ENCODE measurements at regions not wholly inside any gene's neighbourhood (a gene's known extent, or its start where the extent isn't known, plus 50 kb on each side); places are given as distances from the start of the nearest gene placed in this dataset.

GRCh38 chrX:142084611-142085010 lies 120.5 kb downstream of the MAGEC2 start:
- ATAC-seq = no peak
- CTCF ChIA-PET = no interaction called here

GRCh38 chrX:142076633-142077032 lies 128.5 kb downstream of the MAGEC2 start:
- CTCF ChIA-PET = no interaction called here
- no peaks in the 10 kb centered on the region for H3K36me3 Mint-ChIP-seq (ENCODE audit: low read depth)
- no peak for ATAC-seq
- H3K4me1 Mint-ChIP-seq (ENCODE audit: low read depth) = no peaks in the 10 kb centered on the region
- H3K9me3 Mint-ChIP-seq = no peaks in the 10 kb centered on the region
- no peak for TF ChIP-seq CTCF (IDR thresholded peaks at IDR 0.05)
- H3K27me3 Mint-ChIP-seq = no peaks in the 10 kb centered on the region
- DNase-seq = no peak
- no peak overlapping the region for H3K27ac Mint-ChIP-seq
- no peak overlapping the region for H3K4me3 Mint-ChIP-seq
- intact Hi-C loops (cut with micrococcal nuclease) = no loop called here
- POLR2A ChIA-PET = no interaction called here

More at GRCh38 chrX:142084611-142085010, 120.5 kb downstream of the MAGEC2 start:
- intact Hi-C loops (cut with micrococcal nuclease) = no loop called here
- no peaks in the 10 kb centered on the region for H3K9me3 Mint-ChIP-seq
- no peaks in the 10 kb centered on the region for H3K27me3 Mint-ChIP-seq
- DNase-seq = no peak
- no peaks in the 10 kb centered on the region for H3K4me1 Mint-ChIP-seq (ENCODE audit: low read depth)
- POLR2A ChIA-PET = no interaction called here
- no peaks in the 10 kb centered on the region for H3K36me3 Mint-ChIP-seq (ENCODE audit: low read depth)
- no peak overlapping the region for H3K4me3 Mint-ChIP-seq
- no peak overlapping the region for H3K27ac Mint-ChIP-seq
- TF ChIP-seq CTCF (IDR thresholded peaks at IDR 0.05) = no peak

GRCh38 chrX:142068365-142068764 lies 136.7 kb downstream of the MAGEC2 start:
- DNase-seq (no peak), ATAC-seq (no peak)
- H3K27me3 Mint-ChIP-seq = no peaks in the 10 kb centered on the region
- ChIA-PET CTCF (no interaction called here), POLR2A (no interaction called here)
- H3K9me3 Mint-ChIP-seq = peaks cover 2% of the 10 kb centered on the region
- H3K4me1 Mint-ChIP-seq (ENCODE audit: low read depth) = no peaks in the 10 kb centered on the region
- intact Hi-C loops (cut with micrococcal nuclease) = no loop called here
- H3K4me3 Mint-ChIP-seq = no peak overlapping the region
- no peak for TF ChIP-seq CTCF (IDR thresholded peaks at IDR 0.05)
- H3K36me3 Mint-ChIP-seq (ENCODE audit: low read depth) = no peaks in the 10 kb centered on the region
- H3K27ac Mint-ChIP-seq = no peak overlapping the region

DNA sequence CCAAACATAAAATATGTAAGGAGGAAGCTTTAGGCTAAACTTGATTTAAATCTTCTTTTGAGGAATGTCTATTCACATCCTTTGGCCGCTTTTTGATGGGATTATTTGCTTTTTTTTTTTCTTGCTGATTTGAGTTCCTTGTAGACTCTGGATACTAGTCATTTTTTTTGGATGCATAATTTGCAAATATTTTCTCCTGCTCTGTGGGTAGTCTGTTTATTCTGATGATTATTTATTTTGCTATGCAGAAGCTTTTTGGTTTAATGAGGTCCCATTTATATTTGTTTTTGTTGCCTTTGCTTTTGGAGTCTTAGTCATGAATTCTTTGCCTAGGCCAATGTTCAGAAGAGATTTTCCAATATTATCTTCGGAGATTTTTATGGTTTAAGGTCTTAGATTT lies 144.9 kb downstream of the MAGEC2 start:
- Mint-ChIP-seq H3K4me3 (no peak overlapping the region), H3K9me3 (peaks cover 6% of the 10 kb centered on the region), H3K27ac (no peak overlapping the region), H3K4me1 (ENCODE audit: low read depth) (no peaks in the 10 kb centered on the region), H3K36me3 (ENCODE audit: low read depth) (no peaks in the 10 kb centered on the region), H3K27me3 (no peaks in the 10 kb centered on the region)
- intact Hi-C loops (cut with micrococcal nuclease) = no loop called here
- DNase-seq (no peak), ATAC-seq (no peak)
- ChIA-PET POLR2A (no interaction called here), CTCF (no interaction called here)
- no peak for TF ChIP-seq CTCF (IDR thresholded peaks at IDR 0.05)

DNA sequence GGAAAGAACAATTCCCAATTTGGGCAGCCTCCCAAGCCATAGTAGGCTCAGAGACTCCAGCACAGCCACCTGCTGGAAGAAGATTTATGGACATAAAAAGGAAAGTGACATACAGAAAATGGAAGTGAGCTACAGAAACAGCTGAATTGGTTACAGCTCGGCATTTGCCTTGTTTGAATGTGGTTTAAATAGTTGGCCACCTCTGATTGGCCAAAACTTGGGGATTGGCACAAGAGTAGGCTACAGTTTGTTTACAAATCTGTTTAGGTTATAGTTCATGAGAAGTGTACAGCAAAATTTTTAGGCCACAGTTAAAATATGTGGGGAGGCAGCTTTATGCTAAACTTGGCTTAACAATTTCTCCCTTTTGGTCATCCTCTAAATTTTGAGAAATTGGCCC lies 150.4 kb downstream of the MAGEC1 start:
- POLR2A ChIA-PET = no interaction called here
- H3K4me3 Mint-ChIP-seq = no peak overlapping the region
- TF ChIP-seq CTCF (IDR thresholded peaks at IDR 0.05) = no peak
- ATAC-seq (no peak), DNase-seq (no peak)
- no peaks in the 10 kb centered on the region for H3K27me3 Mint-ChIP-seq
- intact Hi-C loops (cut with micrococcal nuclease) = no loop called here
- H3K4me1 Mint-ChIP-seq (ENCODE audit: low read depth) = no peaks in the 10 kb centered on the region
- no peak overlapping the region for H3K27ac Mint-ChIP-seq
- no peaks in the 10 kb centered on the region for H3K36me3 Mint-ChIP-seq (ENCODE audit: low read depth)
- CTCF ChIA-PET = no interaction called here
- H3K9me3 Mint-ChIP-seq = no peaks in the 10 kb centered on the region

All from activated CD8-positive, alpha-beta T cell treated with anti-CD3 and anti-CD28 coated beads for 36 hours (primary cell).